ENCODE measurements at regions not wholly inside any gene's neighbourhood (a gene's known extent, or its start where the extent isn't known, plus 50 kb on each side); places are given as distances from the start of the nearest gene placed in this dataset.
"Not testable (repeated sequence)": the region's sequence is repeated elsewhere in the genome, so short reads cannot be mapped to it uniquely, and the experiment has no call there.

DNA sequence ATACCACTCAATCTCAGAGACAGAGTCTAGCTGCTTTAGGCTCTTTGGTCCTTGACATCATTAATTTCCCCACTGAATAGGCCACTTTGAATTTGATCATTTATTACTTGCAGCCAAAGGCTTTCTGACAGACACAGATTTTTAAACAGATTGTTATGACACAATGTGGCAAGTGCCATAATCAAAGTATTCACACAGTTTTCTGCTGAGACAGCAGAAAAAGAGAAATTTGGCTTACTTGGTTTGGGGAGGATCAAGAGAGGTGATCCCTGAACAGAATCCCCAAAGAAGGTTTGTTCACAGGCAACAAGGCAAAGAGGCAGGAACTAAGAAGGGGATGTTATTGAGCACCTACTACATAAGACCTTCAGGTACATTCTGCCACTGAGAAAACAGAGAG is 138.0 kb upstream of the TOP1 start:
- DNase-seq, result no peak

DNA sequence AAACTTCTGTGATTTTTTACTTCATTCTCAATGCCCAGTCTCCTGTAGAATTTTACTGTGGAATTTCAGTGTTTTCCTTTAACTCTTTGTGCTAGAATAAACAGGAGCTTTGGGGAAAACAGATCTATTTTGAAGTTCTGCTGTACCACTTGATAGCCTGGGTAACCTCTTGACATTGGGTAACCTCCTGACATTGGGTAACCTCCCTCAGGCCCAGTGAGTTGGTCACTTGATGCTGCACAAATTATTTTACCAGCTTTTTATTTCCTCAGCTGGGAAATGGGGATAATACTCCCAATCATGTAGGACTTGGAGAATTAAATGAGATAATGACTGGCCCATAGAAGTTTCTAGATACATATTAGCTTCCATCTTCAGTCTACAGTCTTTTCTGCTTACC is 137.3 kb upstream of the TOP1 start:
- no peak for DNase-seq

DNA sequence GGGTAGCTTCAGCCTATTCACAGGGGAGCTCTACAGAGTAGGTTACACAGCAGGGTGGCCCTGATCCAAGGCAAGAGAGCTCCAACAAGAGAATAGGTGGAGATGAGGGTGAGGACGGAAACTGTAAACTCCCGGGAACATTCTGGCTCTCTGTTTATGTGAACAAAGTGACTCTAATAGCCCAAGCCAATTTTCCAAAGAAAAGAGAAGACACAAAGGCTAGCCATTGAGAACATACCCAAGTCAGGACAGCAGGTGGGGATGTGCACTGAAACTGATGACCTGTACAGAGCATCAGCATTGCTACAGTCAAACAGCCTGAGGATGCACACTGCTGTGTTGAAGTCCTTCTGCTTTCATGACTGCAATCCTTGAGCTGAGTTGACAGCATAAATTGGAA is 136.0 kb upstream of the TOP1 start:
- no peak for DNase-seq

DNA sequence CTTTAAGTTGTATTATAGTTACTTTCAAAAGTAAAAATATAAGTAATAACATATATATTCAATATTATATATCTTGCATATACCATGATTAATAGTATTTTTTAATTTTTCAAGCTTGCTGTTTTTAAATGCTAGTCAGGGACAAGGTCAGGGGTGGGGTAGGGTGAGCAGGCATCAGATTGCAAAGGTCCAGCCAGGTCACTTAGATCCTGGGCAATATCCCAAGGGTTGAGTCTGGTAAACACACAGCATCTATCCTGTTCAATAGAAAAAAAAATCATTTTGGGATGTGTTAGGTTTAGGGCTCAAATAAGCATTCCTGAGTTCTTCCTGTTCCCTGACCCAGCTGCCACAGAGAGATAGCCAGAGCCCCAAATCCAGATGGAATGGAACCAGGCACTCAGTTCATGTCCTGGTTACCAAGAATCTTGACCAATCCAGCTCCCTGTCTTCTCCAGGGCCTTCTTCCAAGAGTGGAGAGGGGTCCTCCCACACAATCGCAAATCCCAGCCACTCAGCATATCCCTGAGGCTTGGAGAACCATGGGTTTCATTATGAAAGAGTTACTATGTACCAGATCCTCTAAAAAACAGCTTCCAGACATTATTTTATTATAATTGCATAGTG is 134.9 kb upstream of the TOP1 start:
- no peak for DNase-seq

DNA sequence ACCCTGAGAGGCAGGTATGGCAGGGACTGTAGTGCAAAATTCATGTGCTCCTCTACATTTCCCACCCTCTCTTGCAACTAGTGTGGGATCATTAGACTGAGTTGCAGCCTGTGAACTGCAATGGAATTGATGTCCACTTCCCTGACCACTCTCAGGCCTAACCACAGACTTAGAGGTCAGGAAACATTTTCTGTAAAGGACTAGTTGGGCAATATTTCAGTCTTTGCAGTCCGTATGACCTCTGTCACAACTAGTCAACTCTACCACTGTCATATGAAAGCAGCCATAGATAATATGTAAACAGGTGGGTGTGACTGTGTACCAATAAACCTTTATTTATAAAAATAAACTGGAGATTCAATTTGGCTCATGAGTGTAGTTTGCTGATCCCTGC is 134.4 kb upstream of the TOP1 start:
- no peak for DNase-seq

DNA sequence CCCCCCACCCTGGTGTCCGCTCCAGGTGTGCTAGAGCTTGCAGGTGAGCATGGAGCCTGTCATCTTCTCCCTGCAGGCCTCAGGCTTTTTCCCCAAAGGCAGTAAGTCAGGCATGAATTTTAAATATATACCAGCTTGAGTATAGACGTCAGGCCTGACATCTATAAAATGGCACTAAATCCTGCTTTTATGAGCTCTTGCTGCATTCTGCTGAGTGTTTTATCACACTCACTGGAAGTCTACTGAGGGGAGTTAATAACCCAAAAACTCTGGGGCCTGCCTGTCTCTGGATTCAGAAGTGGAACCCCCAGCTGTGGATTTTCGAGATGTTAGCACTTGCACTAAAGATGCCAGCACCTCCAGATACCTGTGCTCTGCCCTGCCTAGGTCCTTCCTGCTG is 133.4 kb upstream of the TOP1 start:
- no peak for DNase-seq

DNA sequence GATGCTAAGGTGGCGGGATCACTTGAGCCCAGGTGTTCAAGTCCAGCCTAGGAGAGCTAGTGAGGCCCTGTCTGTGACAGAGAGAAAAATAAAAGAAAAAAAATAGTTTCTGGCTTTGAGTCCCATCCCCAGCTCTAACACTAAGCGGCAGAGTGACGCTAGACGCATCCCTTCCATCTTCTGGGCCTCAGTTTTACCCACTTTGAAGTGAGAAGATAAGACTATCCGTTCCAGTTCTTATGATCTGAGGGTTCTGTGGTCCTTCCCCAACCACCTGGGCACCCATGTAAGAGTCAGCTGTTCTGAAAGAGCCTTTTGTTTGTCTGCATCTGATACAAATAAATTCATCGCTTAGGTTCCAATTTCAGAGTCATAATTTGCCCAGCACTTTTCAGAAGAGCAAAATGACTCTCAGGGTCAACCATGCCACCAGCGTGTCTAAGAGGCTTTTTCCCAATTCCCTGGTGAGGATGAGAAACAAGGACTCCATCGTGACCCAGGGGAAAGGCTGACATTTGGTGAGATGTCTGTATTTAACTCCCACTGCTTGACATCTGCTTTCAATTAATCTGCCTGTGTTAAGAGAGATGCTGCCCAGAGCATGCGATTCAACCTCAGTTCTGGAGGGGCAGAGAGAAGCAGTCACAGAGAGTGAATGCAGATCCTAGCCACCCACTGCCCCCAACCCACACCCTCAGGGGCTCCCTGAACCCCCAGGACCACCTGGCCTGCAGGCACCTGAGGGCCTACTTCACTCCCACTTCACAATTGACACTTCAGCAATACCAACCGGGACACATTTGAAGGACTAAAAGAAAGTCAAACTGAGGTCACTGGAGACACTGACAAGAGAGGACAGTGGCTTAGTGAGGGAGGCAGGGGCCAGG is 131.6 kb upstream of the TOP1 start:
- DNase-seq, result peak in 2 of 3 donors; percentile 16 to 55

DNA sequence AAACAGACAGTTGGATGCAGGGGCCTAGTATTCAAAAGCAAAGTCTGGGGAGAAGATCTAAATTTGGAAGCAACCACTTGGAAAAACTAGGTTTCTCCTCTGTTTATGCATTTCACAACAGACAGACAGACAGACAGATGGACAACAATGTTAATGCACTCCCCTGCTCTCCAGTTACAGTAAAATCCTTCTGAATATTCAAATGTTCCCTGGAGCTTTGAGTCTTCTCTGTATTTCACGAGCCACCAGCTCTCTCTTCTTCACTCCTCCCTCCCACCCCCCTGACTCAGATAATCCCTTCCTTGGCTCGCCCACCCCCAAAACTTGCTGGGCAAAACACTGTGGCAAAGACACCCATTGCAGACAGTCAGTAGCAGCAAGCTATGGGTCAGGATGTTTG is 129.3 kb upstream of the TOP1 start:
- DNase-seq, result no peak

DNA sequence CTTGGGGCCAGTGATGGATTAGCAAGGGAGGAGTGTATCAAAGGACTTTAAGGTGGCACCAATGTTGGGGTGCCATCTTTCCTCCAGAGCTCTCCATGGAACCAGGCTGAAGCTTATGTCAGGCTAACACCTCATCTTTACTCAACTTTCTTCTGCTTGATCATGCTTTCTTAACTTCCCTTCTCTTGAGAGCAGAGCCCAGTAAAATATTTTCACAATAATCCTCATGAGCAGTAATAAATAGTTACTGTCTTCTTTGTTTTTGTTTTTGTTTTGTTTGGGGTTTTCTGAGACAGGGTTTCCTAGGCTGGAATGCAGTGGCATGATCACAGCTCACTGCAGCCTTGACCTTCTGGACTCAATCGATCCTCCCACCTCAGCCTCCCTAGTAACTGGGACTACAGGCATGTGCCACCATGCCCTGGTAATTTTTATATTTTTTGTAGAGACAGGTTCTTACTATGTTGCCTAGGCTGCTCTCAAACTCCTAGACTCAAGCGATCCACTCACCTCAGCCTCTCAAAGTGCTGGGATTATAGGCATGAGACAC is 127.9 kb upstream of the TOP1 start:
- no peak for DNase-seq

DNA sequence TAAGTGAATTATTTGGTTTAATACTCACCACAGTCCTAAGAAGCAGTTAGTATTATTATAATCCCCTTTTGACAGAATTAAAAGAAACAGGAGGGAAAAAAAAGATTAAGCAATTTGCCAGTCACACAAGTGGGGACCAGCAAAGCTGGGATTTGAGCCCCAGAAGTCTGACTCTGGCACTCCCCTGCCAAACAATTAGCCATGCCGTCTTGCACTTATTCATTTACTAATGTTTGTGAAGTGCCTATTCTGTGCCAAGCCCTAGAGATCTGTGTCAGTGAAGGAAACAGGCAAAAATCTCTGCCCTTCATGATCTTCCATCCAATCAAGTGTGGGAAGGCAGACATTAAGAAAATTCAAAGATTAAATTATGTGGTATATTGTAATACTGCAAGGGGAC is 126.0 kb upstream of the TOP1 start:
- DNase-seq, result no peak

DNA sequence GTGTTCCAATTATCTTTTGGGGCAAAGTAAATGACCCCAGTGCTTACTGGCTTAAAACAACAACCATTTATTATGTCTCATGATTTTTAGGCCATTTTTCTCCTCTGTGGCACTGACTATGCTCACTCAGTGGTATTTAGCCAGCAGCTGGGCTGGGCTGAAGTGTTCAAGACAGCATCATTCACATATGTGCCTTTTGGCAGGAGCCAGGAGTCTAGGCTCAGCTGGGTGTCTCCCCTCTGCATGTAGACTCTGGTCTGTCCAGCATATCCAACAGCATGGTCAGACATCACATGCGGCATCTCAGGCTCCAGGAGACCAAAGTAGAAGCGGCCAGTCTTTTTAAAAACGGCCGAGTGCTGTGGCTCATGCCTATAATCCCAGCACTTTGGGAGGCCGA is 120.3 kb upstream of the TOP1 start:
- peak in 2 of 3 donors; percentile 15 to 28 for DNase-seq

DNA sequence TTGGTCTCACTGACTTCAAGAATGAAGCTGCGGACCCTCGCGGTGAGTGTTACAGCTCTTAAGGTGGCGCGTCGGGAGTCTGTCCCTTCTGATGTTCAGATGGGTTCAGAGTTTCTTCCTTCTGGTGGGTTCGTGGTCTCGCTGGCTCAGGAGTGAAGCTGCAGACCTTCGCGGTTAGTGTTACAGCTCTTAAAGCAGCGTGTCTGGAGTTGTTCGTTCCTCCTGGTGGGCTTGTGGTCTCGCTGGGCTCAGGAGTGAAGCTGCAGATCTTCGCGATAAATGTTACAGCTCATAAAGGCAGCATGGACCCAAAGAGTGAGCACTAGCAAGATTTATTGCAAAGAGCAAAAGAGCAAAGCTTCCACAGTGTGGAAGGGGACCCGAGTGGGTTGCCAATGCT is 119.1 kb upstream of the TOP1 start:
- DNase-seq, result not testable (repeated sequence)

DNA sequence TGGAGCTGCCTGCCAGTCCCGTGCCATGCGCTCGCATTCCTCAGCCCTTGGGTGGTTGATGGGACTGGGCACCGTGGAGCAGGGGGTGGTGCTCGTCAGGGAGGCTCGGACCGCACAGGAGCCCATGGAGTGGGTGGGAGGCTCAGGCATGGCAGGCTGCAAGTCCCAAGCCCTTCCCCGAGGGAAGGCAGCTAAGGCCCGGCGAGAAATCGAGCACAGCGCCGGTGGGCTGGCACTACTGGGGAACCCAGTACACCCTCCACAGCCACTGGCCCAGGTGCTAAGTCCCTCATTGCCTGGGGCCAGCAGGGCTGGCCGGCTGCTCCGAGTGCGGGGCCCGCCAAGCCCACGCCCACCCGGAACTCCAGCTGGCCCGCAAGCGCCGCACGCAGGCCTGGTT is 118.2 kb upstream of the TOP1 start:
- DNase-seq, result not testable (repeated sequence)

DNA sequence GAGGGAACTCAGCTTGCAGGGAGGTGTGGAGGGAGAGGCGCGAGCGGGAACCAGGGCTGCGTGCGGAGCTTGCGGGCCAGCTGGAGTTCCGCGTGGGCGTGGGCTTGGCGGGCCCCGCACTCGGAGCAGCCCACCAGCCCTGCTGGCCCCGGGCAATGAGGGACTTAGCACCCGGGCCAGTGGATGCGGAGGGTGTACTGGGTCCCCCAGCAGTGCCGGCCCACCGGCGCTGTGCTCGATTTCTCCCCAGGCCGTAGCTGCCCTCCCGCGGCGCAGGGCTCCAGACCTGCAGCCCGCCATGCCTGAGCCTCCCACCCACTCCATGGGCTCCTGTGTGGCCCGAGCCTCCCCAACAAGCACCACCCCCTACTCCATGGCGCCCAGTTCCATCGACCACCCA is 117.5 kb upstream of the TOP1 start:
- not testable (repeated sequence) for DNase-seq

DNA sequence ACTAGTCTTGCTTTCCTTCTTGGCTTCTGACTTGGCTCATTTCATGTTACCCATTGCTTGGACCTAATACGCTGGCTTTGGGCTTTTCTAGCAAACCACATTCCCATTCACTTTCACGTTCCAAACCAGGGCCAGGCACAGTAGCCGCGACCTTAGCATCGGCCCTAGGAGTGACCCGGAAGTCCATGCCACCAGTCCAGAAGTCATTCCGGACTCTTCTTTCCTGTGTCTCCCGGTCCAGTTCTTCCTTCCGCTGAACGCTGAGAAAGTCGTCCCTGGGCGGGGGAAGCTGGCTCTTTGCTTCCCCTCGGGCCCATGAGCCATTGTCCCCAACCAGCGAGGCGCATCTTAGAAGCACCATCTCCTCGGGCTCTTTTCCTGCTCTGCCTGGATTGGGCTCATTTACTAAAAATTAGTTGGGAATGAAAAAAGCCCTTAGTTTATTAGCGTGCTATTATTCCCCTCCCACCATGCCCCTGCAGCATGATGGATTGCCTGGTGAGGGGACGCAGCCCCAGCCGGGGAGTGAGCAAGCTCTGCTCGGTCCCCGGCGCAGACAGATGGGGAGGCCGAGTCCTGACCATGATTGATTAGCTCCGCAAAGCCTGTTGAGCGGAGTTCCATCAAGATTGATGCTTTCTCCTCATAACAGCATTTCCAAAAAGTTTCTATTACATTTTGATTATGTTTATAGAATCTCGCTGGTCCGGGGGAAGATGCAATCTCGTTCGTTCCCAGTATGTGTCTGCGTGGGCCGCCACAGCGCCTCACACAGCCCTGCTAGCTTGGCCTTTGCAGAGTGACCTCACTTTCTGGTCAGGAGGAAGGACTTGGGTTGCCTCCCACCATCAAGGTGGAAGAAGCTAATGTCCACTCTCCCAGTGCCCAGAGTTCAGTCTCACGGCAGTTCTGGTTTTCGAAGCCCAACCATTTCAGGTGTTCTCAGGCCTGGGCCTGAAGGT is 115.1 kb upstream of the TOP1 start:
- no peak for DNase-seq

DNA sequence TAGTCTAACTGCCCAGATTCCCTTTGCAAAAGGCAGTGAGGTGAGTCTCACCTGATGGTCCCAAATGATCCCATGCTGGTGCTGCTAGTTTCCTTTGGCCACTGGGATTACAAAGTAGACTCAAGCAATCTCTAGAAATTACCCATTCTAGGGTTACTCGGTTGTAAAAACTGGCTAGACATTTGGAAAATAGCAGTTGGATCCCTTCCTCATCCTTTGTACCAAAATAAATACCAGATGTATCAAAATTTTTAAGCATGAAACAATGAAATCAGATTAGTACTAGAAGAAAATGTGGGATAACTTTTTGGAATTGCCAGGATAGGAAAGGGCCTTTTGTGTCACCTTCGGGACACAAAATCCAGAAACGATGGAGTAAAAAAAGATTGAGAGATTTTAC is 112.9 kb upstream of the TOP1 start:
- DNase-seq, result peak in 2 of 3 donors; percentile 13 to 42

DNA sequence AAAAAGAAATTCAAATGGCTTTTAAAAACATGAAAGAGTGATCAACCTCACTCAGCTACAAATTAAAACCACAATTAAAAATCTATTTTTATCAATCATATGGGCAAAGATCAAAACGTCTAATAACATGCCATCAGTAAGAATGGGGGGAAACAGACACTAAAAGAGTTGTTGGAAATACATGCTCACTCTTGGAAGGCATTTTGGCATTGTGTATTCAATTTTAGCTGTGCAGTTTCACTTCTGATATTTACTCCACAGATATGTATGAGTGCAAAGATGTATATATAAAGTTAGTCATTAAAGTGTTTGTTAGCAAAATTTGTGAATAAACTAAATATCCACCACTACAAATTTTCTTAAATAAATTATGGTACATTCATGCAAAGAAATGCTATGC is 112.3 kb upstream of the TOP1 start:
- DNase-seq, result peak in 1 of 3 donors; percentile 37

DNA sequence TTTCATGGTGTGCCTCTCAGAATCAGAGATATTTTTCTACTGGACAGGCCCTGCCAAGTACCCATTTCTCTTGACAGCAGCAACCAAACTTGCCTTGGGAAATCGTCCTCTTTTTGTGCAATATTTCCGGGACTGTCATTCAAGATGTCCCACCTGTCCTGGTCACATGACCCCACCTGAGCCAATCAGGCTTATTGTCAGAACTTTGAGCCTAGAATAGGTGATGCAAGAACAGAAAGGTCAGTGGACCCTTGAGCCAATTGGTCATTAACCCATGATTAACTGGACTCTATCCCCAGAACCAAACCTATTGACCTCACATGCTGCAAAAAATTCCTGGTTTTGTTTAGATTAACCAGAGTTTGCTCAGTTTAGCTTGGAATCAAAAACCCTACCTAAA is 108.3 kb upstream of the TOP1 start:
- DNase-seq, result no peak

DNA sequence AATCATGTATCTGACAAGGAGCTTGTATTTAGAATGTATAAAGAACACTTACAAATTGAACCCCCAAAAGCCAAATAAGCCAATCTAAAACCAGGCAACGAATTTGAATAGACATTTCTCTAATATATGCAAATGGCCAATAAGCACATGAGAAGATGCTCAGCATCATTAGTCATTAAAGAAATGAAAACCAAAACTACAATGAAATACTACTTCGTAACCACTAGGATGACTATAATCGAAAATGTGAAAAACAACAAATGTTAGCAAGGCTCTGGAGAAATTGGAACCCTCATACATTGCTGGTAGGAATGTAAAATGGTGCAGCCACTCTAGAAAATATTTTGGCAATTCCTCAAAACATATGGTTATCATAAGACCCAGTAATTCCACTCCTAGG is 105.8 kb upstream of the TOP1 start:
- DNase-seq, result no peak

DNA sequence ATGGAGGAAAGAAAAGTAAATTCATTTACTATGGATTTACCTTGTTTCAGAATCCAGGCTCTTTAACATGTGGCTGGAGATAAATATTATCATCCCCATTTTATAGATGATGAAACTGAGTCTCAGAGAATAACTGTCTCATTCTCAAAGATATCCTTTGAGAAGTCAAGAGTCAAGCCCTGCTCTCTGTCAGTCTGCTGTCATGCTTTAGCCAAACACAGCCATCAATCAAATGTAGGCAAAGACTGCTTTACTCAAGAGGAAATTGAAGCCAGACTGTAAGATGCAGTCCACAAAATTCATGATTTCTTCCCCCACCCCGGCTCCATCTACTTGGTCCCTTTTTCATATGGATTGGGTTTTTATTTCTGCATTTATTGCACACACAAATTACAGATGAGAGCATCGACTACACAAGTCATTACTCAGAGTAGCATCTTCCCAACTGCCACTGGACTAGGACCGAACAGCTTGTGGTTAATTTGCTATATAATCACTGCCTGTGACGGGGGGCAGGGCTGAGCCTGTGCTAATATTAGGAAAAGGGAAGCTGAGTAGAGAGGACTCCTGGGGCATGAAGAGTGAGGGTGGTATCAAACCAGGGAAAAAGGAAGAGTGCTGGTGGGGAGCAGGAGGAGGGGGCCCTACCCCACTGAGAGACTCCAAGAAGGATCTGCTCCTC is 102.7 kb upstream of the TOP1 start:
- DNase-seq, result no peak

DNA sequence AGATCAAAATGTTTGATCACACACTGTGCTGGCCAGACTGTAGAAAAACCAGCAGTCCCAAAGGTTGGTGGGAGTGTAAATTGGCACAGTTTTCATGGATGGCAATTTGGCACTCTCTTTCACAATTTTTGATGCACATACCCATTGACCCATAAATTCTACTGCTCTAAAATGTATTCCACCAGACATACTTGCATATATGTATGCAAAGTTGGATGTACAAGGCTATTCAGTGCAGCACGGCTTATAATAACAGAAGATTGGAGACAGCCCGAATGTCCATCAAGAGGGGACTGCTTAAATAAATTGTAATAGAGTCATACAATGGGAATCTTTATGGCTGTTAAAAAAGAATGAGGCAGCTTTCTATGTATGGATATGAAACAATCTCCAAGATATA is 101.7 kb upstream of the TOP1 start:
- DNase-seq, result no peak

DNA sequence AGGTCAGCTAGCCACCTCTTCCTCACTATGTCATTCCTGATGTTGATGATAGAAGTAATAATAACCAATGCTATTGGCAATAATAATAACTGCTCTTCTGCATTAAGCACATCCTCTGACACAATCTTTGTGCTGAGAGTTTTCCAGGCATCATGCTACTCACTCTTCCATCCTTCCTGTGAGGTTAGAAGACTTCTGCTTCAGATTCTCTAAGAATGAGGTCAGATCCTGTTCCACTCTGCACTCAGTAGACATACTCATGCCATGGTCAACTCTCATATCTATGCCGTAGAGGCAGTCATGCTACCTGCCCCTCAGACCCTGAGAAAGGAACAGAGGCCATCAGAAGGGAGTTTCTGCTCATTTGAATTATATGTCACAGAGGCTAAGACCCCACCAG is 98.1 kb upstream of the TOP1 start:
- DNase-seq, result no peak

All from muscle of back (tissue), 3 donors.